Endometrium (tissue), 2 donors: ENCODE measurements at regions not wholly inside any gene's neighbourhood (a gene's known extent, or its start where the extent isn't known, plus 50 kb on each side); places are given as distances from the start of the nearest gene placed in this dataset.
"Not testable (repeated sequence)": the region's sequence is repeated elsewhere in the genome, so short reads cannot be mapped to it uniquely, and the experiment has no call there.

ENCODE experiments used
- FAIRE-seq: peaks from 2 replicates; lab custom pipeline; 2012; peaks lifted over from hg19 to GRCh38; lab: Jason Lieb, UNC
- donor health status: control.
- donor health status: control.

GRCh38 chr2:13414897-13415296 is 698.2 kb downstream of the TRIB2 start:
- no peak for FAIRE-seq

GRCh38 chr2:13433954-13434353 is 717.2 kb downstream of the TRIB2 start:
- FAIRE-seq = no peak

- not testable (repeated sequence) for FAIRE-seq
These were observed 727.0 kb downstream of the TRIB2 start for GRCh38 chr2:13443554-13444261.

- no peak for FAIRE-seq
These were observed 745.7 kb downstream of the TRIB2 start for GRCh38 chr2:13462464-13462863.

- FAIRE-seq = no peak
These were observed 749.3 kb downstream of the TRIB2 start for GRCh38 chr2:13466076-13466475.

GRCh38 chr2:13474538-13474937 is 757.8 kb downstream of the TRIB2 start:
- FAIRE-seq = no peak

- FAIRE-seq = no peak
These were observed 763.3 kb downstream of the TRIB2 start for GRCh38 chr2:13480057-13480456.

- no peak for FAIRE-seq
These were observed 764.5 kb downstream of the TRIB2 start for GRCh38 chr2:13481201-13481600.

GRCh38 chr2:13485256-13485655 is 768.5 kb downstream of the TRIB2 start:
- no peak for FAIRE-seq

- FAIRE-seq = no peak
These were observed 772.2 kb downstream of the TRIB2 start for GRCh38 chr2:13488965-13489364.

GRCh38 chr2:13492262-13492661 is 775.5 kb downstream of the TRIB2 start:
- FAIRE-seq = no peak

- FAIRE-seq = no peak
These were observed 778.3 kb downstream of the TRIB2 start for GRCh38 chr2:13495051-13495450.

GRCh38 chr2:13504808-13505207 is 788.1 kb downstream of the TRIB2 start:
- no peak for FAIRE-seq

GRCh38 chr2:13508671-13509070 is 791.9 kb downstream of the TRIB2 start:
- no peak for FAIRE-seq

GRCh38 chr2:13515254-13515653 is 798.5 kb downstream of the TRIB2 start:
- no peak for FAIRE-seq

GRCh38 chr2:13522096-13522495 is 805.4 kb downstream of the TRIB2 start:
- no peak for FAIRE-seq

GRCh38 chr2:13522917-13523821 is 806.4 kb downstream of the TRIB2 start:
- FAIRE-seq = no peak

- FAIRE-seq = no peak
These were observed 807.8 kb downstream of the TRIB2 start for GRCh38 chr2:13524492-13524891.

GRCh38 chr2:13531735-13532410 is 815.1 kb downstream of the TRIB2 start:
- FAIRE-seq = not testable (repeated sequence)

- FAIRE-seq = not testable (repeated sequence)
These were observed 816.2 kb downstream of the TRIB2 start for GRCh38 chr2:13532781-13533523.

- no peak for FAIRE-seq
These were observed 816.8 kb downstream of the TRIB2 start for GRCh38 chr2:13533524-13533922.

- no peak for FAIRE-seq
These were observed 820.2 kb downstream of the TRIB2 start for GRCh38 chr2:13536941-13537340.
